GM12873 (cell line): ENCODE measurements at regions not wholly inside any gene's neighbourhood (a gene's known extent, or its start where the extent isn't known, plus 50 kb on each side); places are given as distances from the start of the nearest gene placed in this dataset.

Experiments used
- CTCF ChIP-seq: IDR thresholded peaks from 2 replicates; pipeline ENCODE4 v1.5.1; 2012; ENCODE audit warnings: low read depth, mild to moderate bottlenecking, moderate library complexity, low read length, control low read depth; ENCODE audit not compliant: insufficient read depth; ENCODE audit errors: missing control alignments

- TF ChIP-seq CTCF = no peak
These were observed 276.8 kb downstream of the TENT5A start for GRCh38 chr6:81475646-81476045.

GRCh38 chr6:81465859-81466258, 286.6 kb downstream of the TENT5A start:
- peak; percentile 34 for TF ChIP-seq CTCF

GRCh38 chr6:81456416-81456815, 296.1 kb downstream of the TENT5A start:
- TF ChIP-seq CTCF = no peak

GRCh38 chr6:81455641-81456040, 296.8 kb downstream of the TENT5A start:
- TF ChIP-seq CTCF = no peak

GRCh38 chr6:81451787-81452186, 300.7 kb downstream of the TENT5A start:
- no peak for TF ChIP-seq CTCF

- TF ChIP-seq CTCF = no peak
These were observed 302.3 kb downstream of the TENT5A start for GRCh38 chr6:81450180-81450579.

GRCh38 chr6:81446509-81446908, 306.0 kb downstream of the TENT5A start:
- TF ChIP-seq CTCF = no peak

GRCh38 chr6:81439417-81439816, 313.1 kb downstream of the TENT5A start:
- TF ChIP-seq CTCF = no peak
